AG09319 (cell line): ENCODE measurements at regions not wholly inside any gene's neighbourhood (a gene's known extent, or its start where the extent isn't known, plus 50 kb on each side); places are given as distances from the start of the nearest gene placed in this dataset.
A peak's percentile ranks its signal among the peaks of the same experiment; 100 is the strongest.

Experiments used
- DNase-seq: peaks from one replicate; pipeline ENCODE4 v3.0.0-alpha.2; 2010; ENCODE audit warnings: low read depth; ENCODE audit errors: extremely low read depth
- CTCF ChIP-seq: IDR thresholded peaks from 2 replicates; pipeline ENCODE4 v1.5.1; 2011; ENCODE audit warnings: low read depth, mild to moderate bottlenecking, inconsistent platforms, low read length, moderate library complexity

GRCh38 chr4:54495091-54495490 lies 162.7 kb upstream of the KIT start:
- no peak for TF ChIP-seq CTCF

GRCh38 chr4:54495641-54496040 lies 162.1 kb upstream of the KIT start:
- TF ChIP-seq CTCF, result no peak
- DNase-seq, result no peak

More at GRCh38 chr4:54495091-54495490, 162.7 kb upstream of the KIT start:
- DNase-seq, result no peak

GRCh38 chr4:54496412-54496811 lies 161.3 kb upstream of the KIT start:
- no peak for DNase-seq
- TF ChIP-seq CTCF, result no peak

- no peak for DNase-seq
- TF ChIP-seq CTCF, result no peak
These were observed 159.8 kb upstream of the KIT start for GRCh38 chr4:54497947-54498346.

- DNase-seq, result peak; percentile 3
These were observed 159.1 kb upstream of the KIT start for GRCh38 chr4:54498661-54499111.

GRCh38 chr4:54499308-54500074 lies 158.3 kb upstream of the KIT start:
- no peak for TF ChIP-seq CTCF
- DNase-seq, result no peak

More at GRCh38 chr4:54498661-54499111, 159.1 kb upstream of the KIT start:
- no peak for TF ChIP-seq CTCF

- no peak for TF ChIP-seq CTCF
- no peak for DNase-seq
These were observed 152.4 kb upstream of the KIT start for GRCh38 chr4:54505362-54505761.
